Stimulated activated CD4-positive, alpha-beta T cell treated with anti-CD3 and anti-CD28 coated beads, Interleukin-4, amount 100 ng/mL, for 4 hours (primary cell): ENCODE measurements at regions not wholly inside any gene's neighbourhood (a gene's known extent, or its start where the extent isn't known, plus 50 kb on each side); places are given as distances from the start of the nearest gene placed in this dataset.

ENCODE experiments used
- DNase-seq, 2 experiments: peaks; one replicate each; pipeline ENCODE4 v3.0.0-alpha.2; 2020

GRCh38 chr1:22362626-22363402 is 88.8 kb upstream of the ZBTB40 start:
- DNase-seq = no peak

GRCh38 chr1:22363403-22364325 is 88.0 kb upstream of the ZBTB40 start:
- DNase-seq = no peak

GRCh38 chr1:22364326-22364650 is 87.4 kb upstream of the ZBTB40 start:
- DNase-seq = no peak

GRCh38 chr1:22364764-22365163 is 86.9 kb upstream of the ZBTB40 start:
- no peak for DNase-seq

- no peak for DNase-seq
These were observed 86.0 kb upstream of the ZBTB40 start for GRCh38 chr1:22365331-22366295.

- DNase-seq = no peak
These were observed 85.3 kb upstream of the ZBTB40 start for GRCh38 chr1:22366346-22366745.

- DNase-seq = no peak
These were observed 83.5 kb upstream of the ZBTB40 start for GRCh38 chr1:22368125-22368524.

GRCh38 chr1:22369294-22370189 is 82.1 kb upstream of the ZBTB40 start:
- no peak for DNase-seq

GRCh38 chr1:22370190-22370498 is 81.5 kb upstream of the ZBTB40 start:
- no peak for DNase-seq

- DNase-seq = no peak
These were observed 80.2 kb upstream of the ZBTB40 start for GRCh38 chr1:22371408-22371807.

- no peak for DNase-seq
These were observed 78.4 kb upstream of the ZBTB40 start for GRCh38 chr1:22373252-22373651.

GRCh38 chr1:22374001-22374400 is 77.7 kb upstream of the ZBTB40 start:
- DNase-seq = no peak

GRCh38 chr1:22375601-22376000 is 76.0 kb upstream of the ZBTB40 start:
- no peak for DNase-seq

GRCh38 chr1:22376001-22376400 is 75.7 kb upstream of the ZBTB40 start:
- DNase-seq = no peak

- no peak for DNase-seq
These were observed 75.1 kb upstream of the ZBTB40 start for GRCh38 chr1:22376546-22376945.

- DNase-seq = no peak
These were observed 74.7 kb upstream of the ZBTB40 start for GRCh38 chr1:22376976-22377375.

- no peak for DNase-seq
These were observed 72.1 kb upstream of the ZBTB40 start for GRCh38 chr1:22379566-22379965.

- no peak for DNase-seq
These were observed 71.4 kb upstream of the ZBTB40 start for GRCh38 chr1:22380024-22380785.

GRCh38 chr1:22383526-22384294 is 67.9 kb upstream of the ZBTB40 start:
- no peak for DNase-seq

GRCh38 chr1:22385537-22385936 is 66.1 kb upstream of the ZBTB40 start:
- DNase-seq = no peak

- DNase-seq = no peak
These were observed 64.9 kb upstream of the ZBTB40 start for GRCh38 chr1:22386774-22387173.
